Osteocyte (in vitro differentiated cells): ENCODE measurements at regions not wholly inside any gene's neighbourhood (a gene's known extent, or its start where the extent isn't known, plus 50 kb on each side); places are given as distances from the start of the nearest gene placed in this dataset.

Experiments
- DNase-seq: peaks from one replicate; pipeline ENCODE4 v3.0.0; 2021; ENCODE audit warnings: mixed read lengths; ENCODE audit not compliant: unreplicated experiment; ENCODE audit errors: extremely low spot score
- H3K27ac Mint-ChIP-seq: one replicate; pipeline ENCODE4 v1.8.0; 2021; ENCODE audit warnings: mild to moderate bottlenecking, mixed read lengths; ENCODE audit not compliant: unreplicated experiment
- H3K27me3 Mint-ChIP-seq: one replicate; pipeline ENCODE4 v1.8.0; 2021; ENCODE audit warnings: mixed read lengths; ENCODE audit not compliant: unreplicated experiment
- H3K36me3 Mint-ChIP-seq: one replicate; pipeline ENCODE4 v1.8.0; 2021; ENCODE audit warnings: mixed read lengths; ENCODE audit not compliant: unreplicated experiment
- H3K4me1 Mint-ChIP-seq: one replicate; pipeline ENCODE4 v1.8.0; 2021; ENCODE audit warnings: mixed read lengths; ENCODE audit not compliant: unreplicated experiment
- H3K4me3 Mint-ChIP-seq: one replicate; pipeline ENCODE4 v1.8.0; 2021; ENCODE audit warnings: mild to moderate bottlenecking, moderate library complexity, mixed read lengths; ENCODE audit not compliant: unreplicated experiment
- H3K9me3 Mint-ChIP-seq: one replicate; pipeline ENCODE4 v1.8.0; 2021; ENCODE audit warnings: mixed read lengths; ENCODE audit not compliant: unreplicated experiment
- CTCF ChIP-seq: fragments of 200-600 bp; sonication (generic); IDR thresholded peaks from 2 replicates; pipeline ENCODE4 v1.5.0; 2021; ENCODE audit warnings: antibody characterized with exemption, mild to moderate bottlenecking, moderate library complexity

DNA sequence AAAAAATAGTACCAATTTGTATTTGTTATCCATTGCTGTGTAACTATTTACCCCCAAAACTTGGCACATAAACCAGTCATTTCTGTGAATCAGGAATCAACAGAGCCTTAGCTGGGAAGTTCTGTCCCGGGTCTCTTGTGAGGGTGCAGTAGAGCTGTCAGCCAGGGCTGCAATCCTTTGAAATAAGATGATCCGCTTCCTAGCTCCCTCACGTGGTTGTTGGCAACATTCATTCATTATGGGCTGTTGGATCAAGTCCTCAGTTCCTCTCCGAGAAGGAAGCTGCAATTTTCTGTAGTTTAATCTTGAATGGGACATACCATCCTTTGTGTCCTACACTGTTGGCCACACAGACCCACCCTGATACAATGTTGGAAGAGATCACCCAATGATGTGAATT is 277.2 kb downstream of the SUCLA2 start:
- H3K9me3 Mint-ChIP-seq = peaks cover 19% of the 10 kb centered on the region
- TF ChIP-seq CTCF = no peak
- H3K36me3 Mint-ChIP-seq = no peaks in the 10 kb centered on the region
- no peak overlapping the region for H3K4me3 Mint-ChIP-seq
- DNase-seq = no peak
- H3K4me1 Mint-ChIP-seq = no peaks in the 10 kb centered on the region
- H3K27ac Mint-ChIP-seq = no peak overlapping the region
- H3K27me3 Mint-ChIP-seq = no peaks in the 10 kb centered on the region

GRCh38 chr13:47719164-47719563 is 281.9 kb downstream of the SUCLA2 start:
- Mint-ChIP-seq H3K4me3 (no peak overlapping the region), H3K27me3 (no peaks in the 10 kb centered on the region), H3K27ac (no peak overlapping the region), H3K4me1 (no peaks in the 10 kb centered on the region), H3K9me3 (peaks cover 3% of the 10 kb centered on the region), H3K36me3 (no peaks in the 10 kb centered on the region)
- DNase-seq = no peak
- TF ChIP-seq CTCF = no peak

DNA sequence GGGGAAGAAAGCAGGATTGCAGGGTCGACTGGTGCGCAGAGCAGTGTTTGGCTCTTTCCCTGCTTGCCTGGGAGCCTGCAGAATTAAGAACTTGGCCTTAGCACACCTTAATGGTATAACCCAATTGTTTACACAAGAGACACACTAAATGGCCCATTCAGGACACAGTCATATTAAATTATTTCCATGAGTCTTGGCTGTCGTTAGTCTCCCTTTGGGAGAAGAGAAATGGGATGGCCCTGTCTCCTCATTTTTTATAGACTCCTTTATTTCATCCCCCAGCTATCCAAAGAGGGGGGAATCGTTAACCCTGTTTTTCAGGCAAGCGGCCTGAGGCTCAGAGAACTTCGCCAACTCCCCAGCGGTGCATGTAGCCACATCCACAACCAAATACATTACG is 282.5 kb downstream of the SUCLA2 start:
- TF ChIP-seq CTCF = no peak
- Mint-ChIP-seq H3K36me3 (no peaks in the 10 kb centered on the region), H3K4me3 (no peak overlapping the region), H3K9me3 (no peaks in the 10 kb centered on the region), H3K4me1 (no peaks in the 10 kb centered on the region), H3K27ac (no peak overlapping the region), H3K27me3 (no peaks in the 10 kb centered on the region)
- DNase-seq = no peak

- Mint-ChIP-seq H3K27me3 (no peaks in the 10 kb centered on the region), H3K4me1 (no peaks in the 10 kb centered on the region), H3K36me3 (no peaks in the 10 kb centered on the region), H3K4me3 (no peak overlapping the region), H3K9me3 (peaks cover 37% of the 10 kb centered on the region), H3K27ac (no peak overlapping the region)
- TF ChIP-seq CTCF = no peak
- no peak for DNase-seq
These were observed 292.7 kb downstream of the SUCLA2 start for GRCh38 chr13:47708386-47708785.

DNA sequence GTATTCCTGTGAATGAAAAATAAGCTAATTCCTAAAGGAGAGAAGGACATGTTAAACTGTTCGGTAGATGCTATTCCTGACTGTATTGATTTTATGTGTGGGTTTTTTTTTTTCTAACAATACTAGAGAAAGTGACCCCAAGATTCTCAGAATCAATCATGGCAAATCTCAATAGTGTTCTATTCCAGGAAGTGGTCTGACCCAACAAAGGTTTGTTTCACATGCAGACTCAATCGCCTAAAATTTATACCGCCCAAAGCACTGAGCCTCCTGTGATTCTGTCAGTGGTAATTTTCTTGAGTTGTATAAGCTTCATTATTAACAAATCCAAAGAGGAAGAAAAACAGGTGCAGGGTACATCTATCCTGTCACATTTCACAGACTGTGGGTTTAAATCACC is 293.7 kb downstream of the SUCLA2 start:
- no peak for TF ChIP-seq CTCF
- peaks cover 37% of the 10 kb centered on the region for H3K9me3 Mint-ChIP-seq
- no peaks in the 10 kb centered on the region for H3K27me3 Mint-ChIP-seq
- no peak overlapping the region for H3K4me3 Mint-ChIP-seq
- DNase-seq = no peak
- H3K4me1 Mint-ChIP-seq = no peaks in the 10 kb centered on the region
- no peaks in the 10 kb centered on the region for H3K36me3 Mint-ChIP-seq
- H3K27ac Mint-ChIP-seq = no peak overlapping the region
